Activated CD8-positive, alpha-beta memory T cell treated with anti-CD3 and anti-CD28 coated beads, Interleukin-2, amount 50 U/mL, for 4 hours (primary cell): ENCODE measurements at regions not wholly inside any gene's neighbourhood (a gene's known extent, or its start where the extent isn't known, plus 50 kb on each side); places are given as distances from the start of the nearest gene placed in this dataset.

Source experiments
- DNase-seq: peaks from one replicate; pipeline ENCODE4 v3.0.0-alpha.2; 2020

GRCh38 chr2:129118296-129118695 lies 799.6 kb upstream of the HS6ST1 start:
- no peak for DNase-seq

- DNase-seq: no peak
Observed at GRCh38 chr2:129129087-129129486, 810.4 kb upstream of the HS6ST1 start.

DNA sequence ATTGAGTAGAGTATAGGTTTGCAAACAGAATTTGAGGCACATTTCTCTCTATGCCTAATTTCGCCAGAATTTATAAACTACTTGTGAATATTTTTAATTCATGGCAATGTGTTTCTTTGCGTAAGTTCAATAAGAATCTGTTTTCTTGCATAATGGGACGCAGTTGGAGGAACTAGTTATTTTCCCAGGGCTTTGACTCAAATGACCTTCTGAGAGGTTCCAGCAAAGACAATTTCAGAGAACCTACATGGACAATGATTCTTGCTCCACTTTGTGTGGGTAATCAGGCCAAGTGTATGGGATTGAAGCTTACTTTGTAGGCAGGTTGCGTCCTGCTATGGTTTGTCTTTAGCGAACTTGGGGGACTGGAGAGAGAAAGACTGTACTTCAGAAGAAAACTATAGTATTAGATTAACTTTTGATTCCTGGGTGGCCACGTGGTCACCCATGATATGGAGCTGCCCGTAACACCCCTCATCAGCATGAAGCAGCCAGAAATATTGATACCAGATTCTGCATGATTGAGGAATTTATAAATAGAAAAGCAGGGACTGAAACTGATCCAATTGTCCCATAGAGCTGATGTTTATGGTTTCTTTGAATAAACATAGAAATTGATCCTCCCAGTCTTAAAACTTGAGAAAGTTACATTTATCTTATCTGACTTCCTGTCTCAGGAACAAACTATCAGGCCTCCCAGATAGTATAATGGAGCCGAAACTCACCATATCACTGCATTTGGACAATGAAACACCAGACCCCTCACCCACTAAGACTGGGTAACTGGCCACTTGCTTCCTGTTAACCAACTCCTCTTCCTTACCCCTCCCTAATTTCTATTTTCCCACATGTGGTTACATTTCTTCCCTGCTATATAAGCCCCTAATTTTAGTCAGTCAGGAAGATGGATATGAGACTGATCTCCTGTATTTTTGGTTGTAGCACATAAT lies 815.3 kb upstream of the HS6ST1 start:
- DNase-seq: no peak

DNA sequence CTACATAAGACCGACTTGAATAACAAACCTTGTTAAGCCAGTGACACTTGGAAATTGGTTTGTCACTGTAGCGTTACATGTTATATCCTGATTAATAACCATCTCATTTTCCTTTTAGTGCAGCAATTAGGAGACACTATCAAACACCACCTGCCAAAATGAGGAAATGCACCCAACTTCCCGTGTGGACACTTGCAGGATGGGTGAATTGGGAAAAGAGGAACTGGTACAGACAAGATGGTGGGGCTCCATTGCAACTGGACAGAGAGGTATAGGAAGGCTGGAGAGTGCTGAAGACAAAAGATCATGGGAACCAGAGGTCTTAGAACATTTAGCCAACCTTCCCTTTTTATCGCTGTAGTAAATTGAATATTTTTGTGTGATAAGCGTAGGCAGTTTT lies 816.3 kb upstream of the HS6ST1 start:
- no peak for DNase-seq

DNA sequence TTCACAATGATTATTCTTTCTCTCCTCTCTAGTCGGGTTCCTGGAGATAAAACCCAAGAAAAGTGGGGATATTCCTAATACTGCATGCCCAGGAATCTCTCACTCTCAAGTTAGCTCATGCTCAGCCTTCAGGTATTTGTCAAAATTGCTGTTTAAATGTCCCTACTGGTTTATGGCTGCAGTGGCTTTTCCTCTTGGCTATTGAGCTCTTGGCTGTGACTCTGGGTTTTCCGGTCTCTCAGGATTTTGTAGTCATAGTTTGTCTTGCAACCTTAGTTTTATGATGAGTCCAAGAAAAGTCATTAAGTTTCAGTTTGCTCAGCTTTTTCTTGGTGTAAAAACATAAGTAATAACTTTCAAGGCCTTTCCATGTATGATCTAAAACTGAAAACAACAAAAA lies 820.7 kb upstream of the HS6ST1 start:
- no peak for DNase-seq

DNA sequence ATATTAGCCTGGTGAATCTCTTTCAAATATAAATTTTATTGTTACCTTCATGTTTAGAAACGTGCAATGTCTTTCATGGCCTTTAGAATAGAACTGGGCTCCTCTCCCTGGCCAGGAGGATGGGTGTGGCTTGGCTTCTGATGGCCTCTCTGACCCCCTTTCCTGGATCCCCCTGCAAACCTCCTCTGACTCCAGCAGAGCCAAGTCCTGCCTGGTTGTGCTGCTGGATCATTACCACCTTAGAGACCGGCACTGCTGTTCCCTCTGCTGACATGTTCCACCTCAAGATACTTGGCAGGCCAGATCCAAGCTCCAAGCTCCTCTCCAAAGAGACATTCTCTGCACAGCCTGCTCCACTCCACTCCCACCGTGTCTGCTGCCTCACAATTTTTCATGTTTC lies 823.8 kb upstream of the HS6ST1 start:
- no peak for DNase-seq

DNA sequence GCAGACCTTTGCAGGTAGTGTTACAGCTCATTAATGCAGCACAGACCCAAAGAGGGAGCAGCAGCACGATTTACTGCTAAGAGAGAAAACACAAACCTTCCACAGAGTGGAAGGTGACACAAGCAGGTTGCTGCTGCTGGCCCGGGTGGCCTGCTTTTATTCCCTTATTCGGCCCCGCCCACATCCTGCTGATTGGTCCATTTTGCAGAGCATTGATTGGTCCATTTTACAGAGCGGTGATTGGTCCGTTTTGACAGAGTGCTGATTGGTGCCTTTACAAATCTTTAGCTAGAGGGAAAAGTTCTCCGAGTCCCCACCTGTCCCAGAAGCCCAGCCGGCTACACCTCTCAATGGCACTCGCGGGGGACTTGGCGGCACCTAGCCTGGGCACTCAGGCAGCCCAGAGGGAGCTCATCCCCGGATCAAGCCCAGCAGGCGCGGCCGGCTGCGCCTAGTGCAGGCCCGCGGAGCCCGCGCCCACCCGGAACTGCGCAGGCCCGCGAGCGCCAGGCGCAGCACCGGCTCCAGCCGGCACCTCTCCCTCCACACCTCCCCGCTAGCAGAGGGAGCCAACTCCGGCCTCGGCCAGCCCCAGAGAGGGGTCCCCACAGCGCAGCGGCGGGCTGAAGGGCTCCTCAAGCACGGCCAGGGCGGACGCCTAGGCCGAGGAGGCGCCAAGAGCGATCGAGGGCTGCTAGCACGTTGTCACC lies 825.6 kb upstream of the HS6ST1 start:
- no peak for DNase-seq

DNA sequence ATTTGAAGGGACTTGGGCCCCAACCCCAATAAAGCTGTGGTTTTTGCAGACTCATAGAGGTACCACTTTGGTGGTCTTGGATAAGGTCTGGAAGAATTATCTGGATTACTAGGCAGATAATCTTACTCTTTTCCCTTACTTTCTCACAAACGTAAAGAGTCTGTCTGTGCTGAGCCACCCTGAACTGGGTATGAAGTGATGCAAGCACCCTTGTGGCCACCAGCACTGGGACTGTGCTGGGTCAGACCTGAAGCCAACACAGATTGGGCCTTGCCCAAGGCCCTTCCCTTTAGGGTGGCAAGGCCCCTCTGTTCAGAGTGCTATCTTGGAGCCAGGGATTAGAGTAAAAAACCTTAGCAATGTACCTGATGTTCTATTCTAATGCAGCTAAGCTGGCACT lies 827.0 kb upstream of the RAB6C start:
- DNase-seq: no peak

GRCh38 chr2:129160879-129161278 lies 818.6 kb upstream of the RAB6C start:
- no peak for DNase-seq

- DNase-seq: no peak
Observed at GRCh38 chr2:129164220-129164949, 815.1 kb upstream of the RAB6C start.

- DNase-seq: no peak
Observed at GRCh38 chr2:129165006-129165405, 814.5 kb upstream of the RAB6C start.

DNA sequence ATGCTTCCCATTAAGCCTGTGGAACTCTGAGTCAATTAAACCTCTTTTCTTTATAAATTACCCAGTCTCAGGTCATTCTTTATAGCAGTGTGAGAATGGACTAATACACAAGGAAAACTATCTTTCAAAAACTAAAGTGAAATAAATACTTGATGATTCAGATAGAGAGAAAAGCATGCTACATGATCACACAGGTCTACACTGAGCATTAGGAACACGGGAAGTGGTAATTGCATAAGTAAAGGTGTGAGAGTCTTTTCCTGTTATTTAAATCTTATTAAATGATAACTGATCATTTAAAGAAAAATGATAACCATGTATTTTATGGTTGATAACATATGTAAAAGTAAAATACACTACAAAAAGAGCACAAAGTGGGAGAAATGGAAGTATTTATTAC lies 812.0 kb upstream of the RAB6C start:
- DNase-seq: no peak

GRCh38 chr2:129170570-129170969 lies 808.9 kb upstream of the RAB6C start:
- no peak for DNase-seq

DNA sequence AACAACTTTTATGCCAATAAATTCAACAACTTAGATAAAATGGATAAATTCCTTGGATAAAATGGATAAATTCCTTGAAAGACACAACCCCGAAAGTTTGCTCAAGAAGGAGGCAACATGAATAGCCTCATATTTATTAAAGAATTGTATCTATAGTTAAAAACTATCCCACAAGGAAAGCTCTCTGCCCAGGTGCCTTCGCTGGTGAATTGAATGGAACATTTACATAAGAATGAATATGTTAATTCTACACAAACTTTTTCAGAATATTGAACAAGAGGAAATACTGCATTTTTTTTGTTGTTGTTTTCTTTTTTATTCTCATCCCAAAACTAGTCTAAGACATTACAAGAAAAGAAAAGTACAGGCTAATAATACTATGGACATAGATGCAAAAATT lies 805.3 kb upstream of the RAB6C start:
- DNase-seq: no peak

DNA sequence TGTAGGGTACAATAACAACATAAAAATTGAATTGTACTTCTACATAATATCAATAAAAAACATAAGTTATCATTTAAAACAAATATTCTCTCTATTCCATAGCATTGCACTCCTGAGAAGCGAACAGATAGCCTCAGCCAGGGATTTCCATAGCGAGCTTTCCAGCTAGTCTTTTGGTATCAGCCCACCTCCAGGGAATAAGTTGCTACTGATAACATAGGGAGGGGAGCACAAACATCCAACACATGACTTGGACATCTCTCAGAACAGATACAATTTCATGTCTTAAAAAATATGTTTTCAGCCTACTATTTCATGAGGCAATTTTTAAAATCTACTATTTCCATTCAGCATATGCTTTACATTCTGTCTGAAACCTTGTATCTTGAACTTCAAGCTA lies 804.4 kb upstream of the RAB6C start:
- no peak for DNase-seq

GRCh38 chr2:129176375-129176774 lies 803.1 kb upstream of the RAB6C start:
- DNase-seq: no peak

- no peak for DNase-seq
Observed at GRCh38 chr2:129178356-129178755, 801.1 kb upstream of the RAB6C start.

GRCh38 chr2:129179199-129179598 lies 800.3 kb upstream of the RAB6C start:
- no peak for DNase-seq

- DNase-seq: no peak
Observed at GRCh38 chr2:129180124-129180716, 799.2 kb upstream of the RAB6C start.

- DNase-seq: no peak
Observed at GRCh38 chr2:129181433-129181832, 798.0 kb upstream of the RAB6C start.

GRCh38 chr2:129181963-129182362 lies 797.5 kb upstream of the RAB6C start:
- DNase-seq: no peak

DNA sequence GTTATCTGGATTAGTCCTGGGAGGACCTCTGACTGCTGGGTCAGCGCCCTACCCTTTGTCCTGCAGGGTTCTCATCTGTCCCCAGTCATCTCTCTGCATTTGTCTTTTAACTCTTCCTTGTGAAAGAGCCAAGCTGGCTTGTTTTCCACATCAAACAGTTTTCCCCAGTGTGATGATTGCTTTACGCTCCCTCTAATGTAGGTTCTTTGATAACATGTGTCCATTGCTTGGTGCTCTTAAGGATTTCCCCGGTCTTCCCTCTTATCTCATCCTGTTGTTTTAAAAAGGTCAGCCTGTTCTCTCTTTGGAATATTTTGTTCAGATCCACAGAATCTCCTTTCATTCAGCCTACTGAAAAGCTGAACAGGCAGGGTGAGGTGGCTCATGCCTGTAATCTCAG lies 792.1 kb upstream of the RAB6C start:
- no peak for DNase-seq

- no peak for DNase-seq
Observed at GRCh38 chr2:129188451-129188850, 791.0 kb upstream of the RAB6C start.
